ENCODE measurements at regions not wholly inside any gene's neighbourhood (a gene's known extent, or its start where the extent isn't known, plus 50 kb on each side); places are given as distances from the start of the nearest gene placed in this dataset.

DNA sequence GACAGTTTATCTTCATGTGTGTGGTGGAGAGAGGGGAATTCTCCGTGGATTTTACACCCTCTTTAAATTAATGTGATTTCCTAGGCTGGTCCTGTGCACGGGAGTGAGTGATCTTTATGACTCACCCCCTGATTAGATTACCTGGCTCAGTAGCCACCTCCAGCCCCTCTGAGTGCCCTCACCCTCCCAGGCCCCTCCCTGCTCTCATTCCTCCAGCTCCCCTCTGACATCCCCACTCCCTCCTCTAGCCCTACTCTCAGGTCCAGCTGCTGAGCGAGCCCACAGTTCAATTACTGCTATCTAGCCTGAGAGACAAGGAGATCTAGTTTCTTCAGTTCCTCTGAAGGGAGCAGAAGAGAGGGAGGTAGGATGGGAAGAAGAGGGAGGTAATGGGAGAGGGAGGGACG, 61.8 kb upstream of the ARAP3 start:
- H3K9me3 ChIP-seq = no peaks in the 10 kb centered on the region
- DNase-seq (no peak), ATAC-seq (no peak)
- H3K27me3 ChIP-seq (ENCODE audit: insufficient read depth in 3 of 3, low read length in 2 of 3) = peaks cover 0 to 5% (median 0%) of the 10 kb centered on the region in 3 donors
- 31 to 33% (median 32%) methylated on average over 4 of the region's 4 CpGs for WGBS, 3 donors
- H3K4me1 ChIP-seq = no peaks in the 10 kb centered on the region
- H3K27ac ChIP-seq = no peak overlapping the region
- intact Hi-C loops (cut with DNase I) = no loop called here
- no peak overlapping the region for H3K4me3 ChIP-seq
- TF ChIP-seq, protein P1, sequence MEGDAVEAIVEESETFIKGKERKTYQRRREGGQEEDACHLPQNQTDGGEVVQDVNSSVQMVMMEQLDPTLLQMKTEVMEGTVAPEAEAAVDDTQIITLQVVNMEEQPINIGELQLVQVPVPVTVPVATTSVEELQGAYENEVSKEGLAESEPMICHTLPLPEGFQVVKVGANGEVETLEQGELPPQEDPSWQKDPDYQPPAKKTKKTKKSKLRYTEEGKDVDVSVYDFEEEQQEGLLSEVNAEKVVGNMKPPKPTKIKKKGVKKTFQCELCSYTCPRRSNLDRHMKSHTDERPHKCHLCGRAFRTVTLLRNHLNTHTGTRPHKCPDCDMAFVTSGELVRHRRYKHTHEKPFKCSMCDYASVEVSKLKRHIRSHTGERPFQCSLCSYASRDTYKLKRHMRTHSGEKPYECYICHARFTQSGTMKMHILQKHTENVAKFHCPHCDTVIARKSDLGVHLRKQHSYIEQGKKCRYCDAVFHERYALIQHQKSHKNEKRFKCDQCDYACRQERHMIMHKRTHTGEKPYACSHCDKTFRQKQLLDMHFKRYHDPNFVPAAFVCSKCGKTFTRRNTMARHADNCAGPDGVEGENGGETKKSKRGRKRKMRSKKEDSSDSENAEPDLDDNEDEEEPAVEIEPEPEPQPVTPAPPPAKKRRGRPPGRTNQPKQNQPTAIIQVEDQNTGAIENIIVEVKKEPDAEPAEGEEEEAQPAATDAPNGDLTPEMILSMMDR (IDR thresholded peaks at IDR 0.05) = no peak
- H3K36me3 ChIP-seq (ENCODE audit: insufficient read depth in 1 of 2, low read depth in 1 of 2) = no peaks in the 10 kb centered on the region

DNA sequence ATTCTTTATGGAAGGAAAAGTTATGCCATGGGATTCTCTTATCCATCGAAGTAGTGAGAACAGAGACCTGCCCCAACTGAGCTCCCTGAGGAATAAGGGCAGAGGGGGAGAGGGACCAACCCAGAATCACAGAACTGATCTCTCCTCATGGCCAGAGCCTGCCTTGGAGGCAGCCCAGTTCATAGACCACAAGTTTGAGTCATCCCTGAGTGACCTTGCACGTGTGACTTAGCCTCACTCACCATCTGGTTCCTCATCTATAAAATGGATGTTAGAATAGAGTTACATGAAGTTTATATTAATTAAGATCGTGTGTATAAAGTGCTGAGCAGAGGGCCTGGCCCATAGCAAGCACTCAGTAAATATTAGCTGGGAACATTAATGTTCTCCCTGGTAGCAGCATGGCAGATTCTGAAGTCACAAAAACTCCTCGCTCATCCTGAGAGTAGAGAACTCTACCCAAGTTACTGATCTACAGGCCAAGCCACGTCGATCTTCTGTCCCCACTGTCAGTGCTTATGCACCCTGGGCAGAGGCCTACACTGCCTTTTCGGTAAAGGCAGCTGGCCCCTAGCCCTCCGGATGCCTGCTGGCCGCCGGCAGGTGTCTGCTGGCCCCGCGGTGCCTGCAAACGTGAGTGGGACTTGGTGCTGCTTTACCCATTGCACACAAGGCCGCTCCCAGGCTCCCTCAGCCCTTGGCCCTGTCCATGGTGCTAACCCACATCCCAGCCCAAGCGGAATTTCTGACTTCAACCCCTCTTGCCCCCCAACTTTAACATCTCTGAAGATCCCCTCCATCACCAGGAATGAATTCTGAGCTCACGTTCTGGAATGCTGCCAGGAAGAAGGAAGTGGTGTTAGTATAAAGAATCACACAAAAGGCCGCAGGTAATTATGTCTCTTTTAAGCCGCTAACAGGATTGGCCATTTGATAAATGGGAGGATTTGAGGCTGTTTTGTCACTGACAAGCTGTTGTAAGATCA, 61.1 kb upstream of the ARAP3 start:
- intact Hi-C loops (cut with DNase I) = no loop called here
- no peak for ATAC-seq
- TF ChIP-seq, protein P1 (IDR thresholded peaks at IDR 0.05) = no peak
- no peaks in the 10 kb centered on the region for H3K9me3 ChIP-seq
- no peaks in the 10 kb centered on the region for H3K4me1 ChIP-seq
- H3K27me3 ChIP-seq (ENCODE audit: insufficient read depth in 3 of 3, low read length in 2 of 3) = peaks cover 0 to 5% (median 0%) of the 10 kb centered on the region in 3 donors
- WGBS, 3 donors = 27 to 31% (median 28%) methylated on average over 18 of the region's 18 CpGs
- H3K36me3 ChIP-seq (ENCODE audit: insufficient read depth in 1 of 2, low read depth in 1 of 2) = no peaks in the 10 kb centered on the region
- DNase-seq = no peak
- no peak overlapping the region for H3K27ac ChIP-seq
- H3K4me3 ChIP-seq = no peak overlapping the region

DNA sequence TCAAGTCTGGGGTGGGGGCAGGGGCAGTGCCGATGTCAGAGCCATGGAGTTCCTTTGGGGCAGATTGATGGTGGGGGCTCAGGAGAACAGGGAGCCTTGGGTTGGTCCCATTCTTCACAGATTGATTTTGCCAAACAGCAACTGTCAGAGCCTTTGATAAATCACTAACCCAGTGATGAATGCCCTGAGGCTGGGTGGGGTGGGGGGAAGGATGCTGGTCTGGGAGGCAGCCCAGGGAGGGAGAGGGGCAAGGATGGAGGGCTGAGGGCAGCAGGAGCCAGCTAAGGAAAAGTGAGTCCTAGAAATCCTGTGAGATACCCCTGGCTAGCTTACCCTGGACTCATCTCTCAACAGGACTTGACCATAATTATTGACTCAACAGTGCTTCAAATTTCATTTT, 60.1 kb upstream of the ARAP3 start:
- Histone ChIP-seq H3K27ac (no peak overlapping the region), H3K4me3 (no peak overlapping the region), H3K36me3 (ENCODE audit: insufficient read depth in 1 of 2, low read depth in 1 of 2) (no peaks in the 10 kb centered on the region), H3K4me1 (no peaks in the 10 kb centered on the region), H3K27me3 (ENCODE audit: insufficient read depth in 3 of 3, low read length in 2 of 3) (peaks cover 0 to 11% (median 1%) of the 10 kb centered on the region in 3 donors), H3K9me3 (no peaks in the 10 kb centered on the region)
- 84 to 93% (median 88%) methylated on average over 1 of the region's 1 CpG for WGBS, 3 donors
- no peak for ATAC-seq
- TF ChIP-seq, protein P1 (IDR thresholded peaks at IDR 0.05) = no peak
- intact Hi-C loops (cut with DNase I) = no loop called here
- no peak for DNase-seq

DNA sequence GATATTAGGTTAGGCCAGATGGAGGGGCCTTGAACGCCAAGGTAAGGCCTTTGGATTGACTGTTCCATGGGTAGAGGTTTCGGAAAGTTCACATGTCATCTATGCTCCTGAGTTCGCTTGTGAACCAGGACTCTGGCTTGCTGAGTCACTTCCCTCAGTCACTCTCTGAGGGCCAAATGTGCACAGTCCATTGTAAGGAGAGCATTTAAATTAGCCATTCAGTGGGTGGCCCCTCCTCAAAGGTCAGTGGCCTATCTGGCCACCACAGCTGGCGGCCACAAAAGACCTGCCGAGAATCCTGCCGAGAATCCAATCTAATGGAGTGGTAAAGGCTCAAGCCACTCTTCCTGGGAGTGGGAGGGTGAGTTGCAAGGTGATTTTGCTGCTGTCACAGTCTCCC, 58.9 kb upstream of the ARAP3 start:
- TF ChIP-seq, protein P1 (IDR thresholded peaks at IDR 0.05) = no peak
- no peak overlapping the region for H3K27ac ChIP-seq
- intact Hi-C loops (cut with DNase I) = no loop called here
- no peaks in the 10 kb centered on the region for H3K36me3 ChIP-seq (ENCODE audit: insufficient read depth in 1 of 2, low read depth in 1 of 2)
- DNase-seq = no peak
- no peak for ATAC-seq
- H3K4me1 ChIP-seq = no peaks in the 10 kb centered on the region
- peaks cover 0 to 16% (median 1%) of the 10 kb centered on the region in 3 donors for H3K27me3 ChIP-seq (ENCODE audit: insufficient read depth in 3 of 3, low read length in 2 of 3)
- WGBS, 3 donors = 75 to 78% (median 76%) methylated on average over 6 of the region's 6 CpGs
- H3K9me3 ChIP-seq = no peaks in the 10 kb centered on the region
- H3K4me3 ChIP-seq = no peak overlapping the region

Data from psoas muscle (tissue), 7 donors.